ENCODE measurements at regions not wholly inside any gene's neighbourhood (a gene's known extent, or its start where the extent isn't known, plus 50 kb on each side); places are given as distances from the start of the nearest gene placed in this dataset.
A peak's percentile ranks its signal among the peaks of the same experiment; 100 is the strongest.

- no peak for DNase-seq
These were observed 596.0 kb upstream of the GOT2 start for GRCh38 chr16:59330019-59330670.

- DNase-seq, result no peak
These were observed 594.8 kb upstream of the GOT2 start for GRCh38 chr16:59328961-59329360.

GRCh38 chr16:59327894-59328293, 593.8 kb upstream of the GOT2 start:
- no peak for DNase-seq

GRCh38 chr16:59326955-59327354, 592.8 kb upstream of the GOT2 start:
- DNase-seq, result no peak

- DNase-seq, result no peak
These were observed 590.3 kb upstream of the GOT2 start for GRCh38 chr16:59324462-59324861.

- no peak for DNase-seq
These were observed 586.5 kb upstream of the GOT2 start for GRCh38 chr16:59320657-59321056.

- DNase-seq, result no peak
These were observed 585.8 kb upstream of the GOT2 start for GRCh38 chr16:59319871-59320270.

- no peak for DNase-seq
These were observed 571.7 kb upstream of the GOT2 start for GRCh38 chr16:59305850-59306249.

- no peak for DNase-seq
These were observed 562.8 kb upstream of the GOT2 start for GRCh38 chr16:59296888-59297287.

- no peak for DNase-seq
These were observed 562.0 kb upstream of the GOT2 start for GRCh38 chr16:59295993-59296736.

GRCh38 chr16:59295474-59295873, 561.4 kb upstream of the GOT2 start:
- DNase-seq, result no peak

GRCh38 chr16:59290718-59291117, 556.6 kb upstream of the GOT2 start:
- DNase-seq, result no peak

- no peak for DNase-seq
These were observed 555.0 kb upstream of the GOT2 start for GRCh38 chr16:59289151-59289550.

- DNase-seq, result no peak
These were observed 540.0 kb upstream of the GOT2 start for GRCh38 chr16:59274141-59274540.

- no peak for DNase-seq
These were observed 529.8 kb upstream of the GOT2 start for GRCh38 chr16:59263955-59264354.

GRCh38 chr16:59260892-59261291, 526.8 kb upstream of the GOT2 start:
- DNase-seq, result no peak

- no peak for DNase-seq
These were observed 525.8 kb upstream of the GOT2 start for GRCh38 chr16:59259950-59260319.

GRCh38 chr16:59259074-59259949, 525.2 kb upstream of the GOT2 start:
- DNase-seq, result no peak

GRCh38 chr16:59252317-59252716, 518.2 kb upstream of the GOT2 start:
- no peak for DNase-seq

- no peak for DNase-seq
These were observed 514.9 kb upstream of the GOT2 start for GRCh38 chr16:59249011-59249410.

- peak; percentile 33 for DNase-seq
These were observed 508.4 kb upstream of the GOT2 start for GRCh38 chr16:59242556-59242955.

GRCh38 chr16:59238246-59238645, 504.1 kb upstream of the GOT2 start:
- DNase-seq, result no peak
